GM19238 (cell line): ENCODE measurements at regions not wholly inside any gene's neighbourhood (a gene's known extent, or its start where the extent isn't known, plus 50 kb on each side); places are given as distances from the start of the nearest gene placed in this dataset.
"Not testable (repeated sequence)": the region's sequence is repeated elsewhere in the genome, so short reads cannot be mapped to it uniquely, and the experiment has no call there.

Experiments used
- DNase-seq: peaks from one replicate; pipeline ENCODE4 v3.0.0; 2011; ENCODE audit warnings: low spot score; ENCODE audit not compliant: insufficient read length

- DNase-seq, result no peak
Observed at GRCh38 chr10:123269675-123270074, 115.5 kb downstream of the BUB3 start.

GRCh38 chr10:123270221-123270620, 116.0 kb downstream of the BUB3 start:
- no peak for DNase-seq

GRCh38 chr10:123270806-123271205, 116.6 kb downstream of the BUB3 start:
- DNase-seq, result no peak

- no peak for DNase-seq
Observed at GRCh38 chr10:123272171-123272570, 118.0 kb downstream of the BUB3 start.

GRCh38 chr10:123274306-123275135, 120.3 kb downstream of the BUB3 start:
- DNase-seq, result no peak

- DNase-seq, result no peak
Observed at GRCh38 chr10:123275136-123275564, 120.9 kb downstream of the BUB3 start.

- DNase-seq, result no peak
Observed at GRCh38 chr10:123278445-123278844, 124.2 kb downstream of the BUB3 start.

- not testable (repeated sequence) for DNase-seq
Observed at GRCh38 chr10:123283371-123283770, 129.2 kb downstream of the BUB3 start.

- no peak for DNase-seq
Observed at GRCh38 chr10:123284022-123284421, 129.8 kb downstream of the BUB3 start.

GRCh38 chr10:123287594-123288247, 133.5 kb downstream of the BUB3 start:
- DNase-seq, result no peak

- no peak for DNase-seq
Observed at GRCh38 chr10:123289432-123289831, 135.2 kb downstream of the BUB3 start.

- no peak for DNase-seq
Observed at GRCh38 chr10:123294109-123294508, 139.9 kb downstream of the BUB3 start.

GRCh38 chr10:123294886-123295285, 140.7 kb downstream of the BUB3 start:
- no peak for DNase-seq

- DNase-seq, result no peak
Observed at GRCh38 chr10:123295644-123296043, 141.4 kb downstream of the BUB3 start.

GRCh38 chr10:123297175-123297574, 143.0 kb downstream of the BUB3 start:
- DNase-seq, result no peak

GRCh38 chr10:123298583-123298982, 144.4 kb downstream of the BUB3 start:
- no peak for DNase-seq

GRCh38 chr10:123299598-123299997, 145.4 kb downstream of the BUB3 start:
- no peak for DNase-seq

GRCh38 chr10:123301077-123301857, 147.1 kb downstream of the BUB3 start:
- no peak for DNase-seq

GRCh38 chr10:123303581-123304337, 149.6 kb downstream of the BUB3 start:
- DNase-seq, result no peak

GRCh38 chr10:123305671-123306070, 151.5 kb downstream of the BUB3 start:
- no peak for DNase-seq

- no peak for DNase-seq
Observed at GRCh38 chr10:123306290-123306689, 152.1 kb downstream of the BUB3 start.
